ENCODE measurements at regions not wholly inside any gene's neighbourhood (a gene's known extent, or its start where the extent isn't known, plus 50 kb on each side); places are given as distances from the start of the nearest gene placed in this dataset.

DNA sequence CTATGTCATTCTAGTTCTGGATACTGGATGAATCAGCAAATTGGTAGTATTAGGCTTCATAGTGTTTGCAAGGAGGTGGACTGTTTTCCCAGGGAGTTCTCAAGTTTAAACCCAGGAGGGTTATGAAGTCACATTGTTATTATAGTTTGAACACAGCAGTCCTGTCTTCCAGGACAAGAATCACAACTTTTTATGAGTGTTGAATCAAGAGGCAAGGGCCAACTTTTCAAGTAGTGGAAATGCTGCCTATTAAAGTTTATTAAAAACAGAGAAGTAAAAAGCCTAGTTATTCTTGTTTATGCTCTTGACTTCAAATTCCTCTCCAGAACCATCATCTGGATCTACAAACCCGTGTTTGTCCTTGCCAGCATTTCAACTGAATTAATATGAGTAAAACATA lies 86.3 kb upstream of the GOT2 start:
- Histone ChIP-seq H2AFZ (ENCODE audit: low read depth, low read length, severe bottlenecking) (no peak overlapping the region), H3K36me3 (ENCODE audit: low read length) (no peaks in the 10 kb centered on the region), H3K79me2 (ENCODE audit: insufficient read depth, low read length) (no peaks in the 10 kb centered on the region), H3K9ac (ENCODE audit: low read length) (no peak overlapping the region), H3F3A (ENCODE audit: insufficient read depth) (no peaks in the 10 kb centered on the region), H4K20me1 (ENCODE audit: low read depth, low read length) (no peaks in the 10 kb centered on the region), H3K4me3 (ENCODE audit: insufficient read depth, low read length, poor library complexity, severe bottlenecking) (no peak overlapping the region), H3K9me2 (replicated peaks; ENCODE audit: insufficient read depth, low read length) (no peaks in the 10 kb centered on the region), H3K27me3 (ENCODE audit: low read length) (no peaks in the 10 kb centered on the region), H3K9me3 (ENCODE audit: insufficient read depth, low read length) (no peaks in the 10 kb centered on the region), H3K4me2 (ENCODE audit: low read depth, low read length, poor library complexity, severe bottlenecking) (no peak overlapping the region), H3K27ac (ENCODE audit: low read depth, low read length) (no peak overlapping the region)
- no peak for TF ChIP-seq EZH2phosphoT487 (conservative IDR thresholded peaks at IDR 0.05; ENCODE audit: low read length)
- TF ChIP-seq, protein P1, sequence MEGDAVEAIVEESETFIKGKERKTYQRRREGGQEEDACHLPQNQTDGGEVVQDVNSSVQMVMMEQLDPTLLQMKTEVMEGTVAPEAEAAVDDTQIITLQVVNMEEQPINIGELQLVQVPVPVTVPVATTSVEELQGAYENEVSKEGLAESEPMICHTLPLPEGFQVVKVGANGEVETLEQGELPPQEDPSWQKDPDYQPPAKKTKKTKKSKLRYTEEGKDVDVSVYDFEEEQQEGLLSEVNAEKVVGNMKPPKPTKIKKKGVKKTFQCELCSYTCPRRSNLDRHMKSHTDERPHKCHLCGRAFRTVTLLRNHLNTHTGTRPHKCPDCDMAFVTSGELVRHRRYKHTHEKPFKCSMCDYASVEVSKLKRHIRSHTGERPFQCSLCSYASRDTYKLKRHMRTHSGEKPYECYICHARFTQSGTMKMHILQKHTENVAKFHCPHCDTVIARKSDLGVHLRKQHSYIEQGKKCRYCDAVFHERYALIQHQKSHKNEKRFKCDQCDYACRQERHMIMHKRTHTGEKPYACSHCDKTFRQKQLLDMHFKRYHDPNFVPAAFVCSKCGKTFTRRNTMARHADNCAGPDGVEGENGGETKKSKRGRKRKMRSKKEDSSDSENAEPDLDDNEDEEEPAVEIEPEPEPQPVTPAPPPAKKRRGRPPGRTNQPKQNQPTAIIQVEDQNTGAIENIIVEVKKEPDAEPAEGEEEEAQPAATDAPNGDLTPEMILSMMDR (IDR thresholded peaks at IDR 0.05; ENCODE audit: insufficient read depth, low read length, poor library complexity, severe bottlenecking) = no peak

DNA sequence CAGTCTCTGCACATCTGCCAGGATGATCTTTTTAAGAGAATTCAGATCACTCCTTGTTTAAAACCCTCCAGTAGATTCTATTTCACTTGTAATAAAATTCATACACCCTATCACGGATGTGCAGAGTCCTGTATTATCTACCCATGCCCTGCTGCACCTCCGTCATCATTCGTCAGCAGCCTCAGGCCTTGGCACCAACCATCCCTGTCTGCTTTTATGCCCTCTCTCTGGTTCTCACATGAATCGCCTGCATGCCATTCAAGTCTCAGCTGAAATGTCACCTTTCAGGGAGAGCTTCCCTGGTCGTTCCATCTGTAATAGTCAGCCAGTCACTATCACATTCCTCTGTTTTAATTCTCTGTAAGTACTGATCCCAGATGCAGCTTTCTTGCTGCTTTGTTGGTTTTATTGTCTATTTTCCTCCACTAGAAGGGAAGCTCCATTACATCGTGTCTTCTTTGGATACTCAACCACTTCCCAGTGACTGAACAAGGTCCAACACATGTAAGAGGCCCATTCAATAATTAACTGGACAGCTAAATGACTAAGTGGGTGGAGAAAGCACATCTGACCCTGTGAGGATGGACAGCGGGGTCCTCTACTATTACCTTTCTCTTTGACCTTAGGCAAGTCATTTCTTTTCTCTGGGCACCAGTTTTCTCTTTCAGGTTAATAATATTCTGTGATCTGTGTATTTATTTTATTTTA lies 81.2 kb upstream of the GOT2 start:
- no peaks in the 10 kb centered on the region for H3K36me3 ChIP-seq (ENCODE audit: low read length)
- no peaks in the 10 kb centered on the region for H3K9me3 ChIP-seq (ENCODE audit: insufficient read depth, low read length)
- no peaks in the 10 kb centered on the region for H3K79me2 ChIP-seq (ENCODE audit: insufficient read depth, low read length)
- no peak overlapping the region for H3K27ac ChIP-seq (ENCODE audit: low read depth, low read length)
- TF ChIP-seq EZH2phosphoT487 (conservative IDR thresholded peaks at IDR 0.05; ENCODE audit: low read length) = no peak
- TF ChIP-seq, protein P1 (IDR thresholded peaks at IDR 0.05; ENCODE audit: insufficient read depth, low read length, poor library complexity, severe bottlenecking) = no peak
- no peak overlapping the region for H2AFZ ChIP-seq (ENCODE audit: low read depth, low read length, severe bottlenecking)
- no peak overlapping the region for H3K4me2 ChIP-seq (ENCODE audit: low read depth, low read length, poor library complexity, severe bottlenecking)
- no peaks in the 10 kb centered on the region for H4K20me1 ChIP-seq (ENCODE audit: low read depth, low read length)
- no peaks in the 10 kb centered on the region for H3K27me3 ChIP-seq (ENCODE audit: low read length)
- no peak overlapping the region for H3K4me3 ChIP-seq (ENCODE audit: insufficient read depth, low read length, poor library complexity, severe bottlenecking)
- H3F3A ChIP-seq (ENCODE audit: insufficient read depth) = no peaks in the 10 kb centered on the region
- no peaks in the 10 kb centered on the region for H3K9me2 ChIP-seq (replicated peaks; ENCODE audit: insufficient read depth, low read length)
- H3K9ac ChIP-seq (ENCODE audit: low read length) = no peak overlapping the region

DNA sequence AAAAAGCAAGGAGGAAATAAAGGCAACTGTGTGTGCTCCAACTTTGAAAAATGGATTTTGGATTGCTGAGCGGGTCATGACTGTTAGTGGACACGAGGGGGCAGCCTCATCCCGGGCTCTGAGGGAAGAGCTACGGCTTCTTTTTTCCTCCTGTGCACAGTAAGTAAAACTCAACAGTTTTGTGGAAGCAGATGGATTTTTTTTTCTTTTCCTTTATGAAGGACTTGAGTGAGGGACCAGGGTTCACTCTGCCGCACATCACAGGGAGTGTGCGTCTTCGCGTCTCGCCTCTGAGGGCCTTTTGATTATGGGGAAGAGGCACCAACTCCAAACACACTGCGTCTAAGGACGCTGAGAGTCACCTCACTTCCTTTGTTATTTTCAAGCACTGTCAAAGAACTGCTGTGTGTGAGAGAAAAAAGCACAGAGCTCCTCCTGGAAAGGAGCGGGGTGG lies 80.3 kb upstream of the GOT2 start:
- no peaks in the 10 kb centered on the region for H3K9me3 ChIP-seq (ENCODE audit: insufficient read depth, low read length)
- no peak overlapping the region for H3K4me3 ChIP-seq (ENCODE audit: insufficient read depth, low read length, poor library complexity, severe bottlenecking)

More for the DNA sequence above, 80.3 kb upstream of the GOT2 start:
- no peak overlapping the region for H2AFZ ChIP-seq (ENCODE audit: low read depth, low read length, severe bottlenecking)
- no peaks in the 10 kb centered on the region for H3K27me3 ChIP-seq (ENCODE audit: low read length)
- no peaks in the 10 kb centered on the region for H3K79me2 ChIP-seq (ENCODE audit: insufficient read depth, low read length)
- H3K27ac ChIP-seq (ENCODE audit: low read depth, low read length) = no peak overlapping the region
- H4K20me1 ChIP-seq (ENCODE audit: low read depth, low read length) = no peaks in the 10 kb centered on the region
- H3K36me3 ChIP-seq (ENCODE audit: low read length) = no peaks in the 10 kb centered on the region
- H3K4me2 ChIP-seq (ENCODE audit: low read depth, low read length, poor library complexity, severe bottlenecking) = no peak overlapping the region
- H3K9me2 ChIP-seq (replicated peaks; ENCODE audit: insufficient read depth, low read length) = no peaks in the 10 kb centered on the region
- H3K9ac ChIP-seq (ENCODE audit: low read length) = no peak overlapping the region
- TF ChIP-seq, protein P1 (IDR thresholded peaks at IDR 0.05; ENCODE audit: insufficient read depth, low read length, poor library complexity, severe bottlenecking) = peak; percentile 80
- no peak for TF ChIP-seq EZH2phosphoT487 (conservative IDR thresholded peaks at IDR 0.05; ENCODE audit: low read length)
- H3F3A ChIP-seq (ENCODE audit: insufficient read depth) = no peaks in the 10 kb centered on the region

Data from SU-DHL-6 (cell line).